HUES6 (cell line): ENCODE measurements at regions not wholly inside any gene's neighbourhood (a gene's known extent, or its start where the extent isn't known, plus 50 kb on each side); places are given as distances from the start of the nearest gene placed in this dataset.

Source experiments
- H3K27ac ChIP-seq: 2 replicates; pipeline ENCODE4 v1.7.0; 2013; ENCODE audit warnings: low read depth, mild to moderate bottlenecking, low read length, inconsistent platforms
- H3K27me3 ChIP-seq: 2 replicates; pipeline ENCODE4 v1.6.1; 2013; ENCODE audit warnings: low read length; ENCODE audit not compliant: control insufficient read depth, insufficient read depth
- H3K36me3 ChIP-seq: 2 replicates; pipeline ENCODE4 v1.6.1; 2013; ENCODE audit warnings: low read length; ENCODE audit not compliant: control insufficient read depth, insufficient read depth
- H3K4me1 ChIP-seq: 2 replicates; pipeline ENCODE4 v1.6.1; 2013; ENCODE audit warnings: low read length; ENCODE audit not compliant: control insufficient read depth, insufficient read depth
- H3K4me3 ChIP-seq: 2 replicates; pipeline ENCODE4 v1.5.1; 2013; ENCODE audit warnings: low read depth, low read length
- H3K9ac ChIP-seq: one replicate; pipeline ENCODE4 v1.6.1; 2013; ENCODE audit warnings: mild to moderate bottlenecking, low read length
- H3K9me3 ChIP-seq: 2 replicates; pipeline ENCODE4 v1.6.1; 2013; ENCODE audit warnings: low read depth, low read length; ENCODE audit not compliant: control insufficient read depth, insufficient read depth

DNA sequence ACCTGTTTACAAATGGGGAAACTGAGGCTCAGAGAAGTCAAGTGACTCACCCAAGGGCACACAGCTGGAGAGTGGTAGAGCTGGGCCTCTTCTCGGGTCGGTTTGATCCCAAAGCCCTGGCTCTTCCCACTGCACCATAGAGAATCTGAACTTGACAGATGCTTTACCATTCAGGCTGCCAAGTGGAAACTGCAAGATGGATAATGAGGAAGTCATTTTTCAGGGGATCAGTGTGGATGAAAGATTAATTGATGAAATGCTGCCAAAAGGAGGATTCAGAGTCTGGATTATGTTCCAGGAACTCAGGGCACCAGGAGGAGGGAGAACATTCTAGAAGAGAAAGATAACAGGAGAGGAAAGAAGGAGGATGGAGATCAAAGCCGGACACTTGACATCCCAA, 185.9 kb upstream of the ZBED5 start:
- Histone ChIP-seq H3K9me3 (no peaks in the 10 kb centered on the region), H3K27ac (no peak overlapping the region), H3K4me1 (no peaks in the 10 kb centered on the region; the same call in 1 of the 2 replicates), H3K36me3 (no peaks in the 10 kb centered on the region), H3K4me3 (no peak overlapping the region), H3K27me3 (no peaks in the 10 kb centered on the region), H3K9ac (no peak overlapping the region)

- Histone ChIP-seq H3K4me1 (no peaks in the 10 kb centered on the region; the same call in 1 of the 2 replicates), H3K27ac (no peak overlapping the region), H3K4me3 (no peak overlapping the region), H3K36me3 (no peaks in the 10 kb centered on the region), H3K9ac (no peak overlapping the region), H3K9me3 (no peaks in the 10 kb centered on the region), H3K27me3 (no peaks in the 10 kb centered on the region)
These were observed 181.5 kb upstream of the ZBED5 start for GRCh38 chr11:11039208-11039965.

GRCh38 chr11:11038782-11039181, 180.9 kb upstream of the ZBED5 start:
- Histone ChIP-seq H3K27ac (no peak overlapping the region), H3K9ac (no peak overlapping the region), H3K9me3 (no peaks in the 10 kb centered on the region), H3K27me3 (no peaks in the 10 kb centered on the region), H3K4me3 (no peak overlapping the region), H3K4me1 (no peaks in the 10 kb centered on the region; the same call in 1 of the 2 replicates), H3K36me3 (no peaks in the 10 kb centered on the region)

GRCh38 chr11:11038352-11038751, 180.5 kb upstream of the ZBED5 start:
- H3K27ac ChIP-seq, result no peak overlapping the region
- no peak overlapping the region for H3K9ac ChIP-seq
- H3K36me3 ChIP-seq, result no peaks in the 10 kb centered on the region
- H3K4me1 ChIP-seq, result no peaks in the 10 kb centered on the region; the same call in 1 of the 2 replicates
- H3K9me3 ChIP-seq, result no peaks in the 10 kb centered on the region
- H3K27me3 ChIP-seq, result no peaks in the 10 kb centered on the region
- no peak overlapping the region for H3K4me3 ChIP-seq

GRCh38 chr11:11036848-11037732, 179.2 kb upstream of the ZBED5 start:
- Histone ChIP-seq H3K36me3 (no peaks in the 10 kb centered on the region), H3K27ac (no peak overlapping the region), H3K9ac (no peak overlapping the region), H3K4me1 (no peaks in the 10 kb centered on the region; the same call in 1 of the 2 replicates), H3K9me3 (no peaks in the 10 kb centered on the region), H3K4me3 (no peak overlapping the region), H3K27me3 (no peaks in the 10 kb centered on the region)

GRCh38 chr11:11036185-11036847, 178.5 kb upstream of the ZBED5 start:
- Histone ChIP-seq H3K9ac (no peak overlapping the region), H3K4me3 (no peak overlapping the region), H3K27ac (no peak overlapping the region), H3K36me3 (no peaks in the 10 kb centered on the region), H3K27me3 (no peaks in the 10 kb centered on the region), H3K9me3 (no peaks in the 10 kb centered on the region), H3K4me1 (no peaks in the 10 kb centered on the region; the same call in 1 of the 2 replicates)

- Histone ChIP-seq H3K27me3 (no peaks in the 10 kb centered on the region), H3K4me1 (no peaks in the 10 kb centered on the region; the same call in 1 of the 2 replicates), H3K4me3 (no peak overlapping the region), H3K9ac (no peak overlapping the region), H3K9me3 (no peaks in the 10 kb centered on the region), H3K27ac (no peak overlapping the region), H3K36me3 (no peaks in the 10 kb centered on the region)
These were observed 177.5 kb upstream of the ZBED5 start for GRCh38 chr11:11035331-11035730.

- no peaks in the 10 kb centered on the region for H3K27me3 ChIP-seq
These were observed 176.6 kb upstream of the ZBED5 start for GRCh38 chr11:11034476-11034875.

DNA sequence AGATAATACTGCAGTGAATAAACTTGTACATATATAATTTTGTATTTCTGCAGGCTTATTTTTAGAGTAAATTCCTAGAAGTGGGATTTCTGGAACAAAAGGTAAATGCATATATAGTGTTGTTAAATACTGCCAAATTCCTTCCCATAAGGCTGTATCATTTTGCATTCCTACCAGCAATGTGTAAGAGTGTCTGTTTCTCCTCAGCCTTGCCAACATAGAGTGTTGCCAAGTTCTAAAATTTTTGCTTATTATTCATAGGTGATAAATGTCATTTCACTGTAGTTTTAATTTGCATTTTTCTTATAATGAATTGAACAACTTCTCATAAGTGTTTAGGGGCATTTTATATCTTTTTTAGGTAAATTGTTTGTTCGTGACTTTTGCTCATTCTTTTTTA, 174.2 kb upstream of the ZBED5 start:
- no peak overlapping the region for H3K27ac ChIP-seq
- H3K4me1 ChIP-seq, result no peaks in the 10 kb centered on the region; the same call in 1 of the 2 replicates

More at GRCh38 chr11:11034476-11034875, 176.6 kb upstream of the ZBED5 start:
- H3K9ac ChIP-seq, result no peak overlapping the region
- H3K4me3 ChIP-seq, result no peak overlapping the region
- no peaks in the 10 kb centered on the region for H3K9me3 ChIP-seq
- no peaks in the 10 kb centered on the region for H3K36me3 ChIP-seq
- H3K27ac ChIP-seq, result no peak overlapping the region
- no peaks in the 10 kb centered on the region; the same call in 1 of the 2 replicates for H3K4me1 ChIP-seq

GRCh38 chr11:11029027-11029426, 171.2 kb upstream of the ZBED5 start:
- no peaks in the 10 kb centered on the region for H3K36me3 ChIP-seq
- H3K27ac ChIP-seq, result no peak overlapping the region

More for the DNA sequence above, 174.2 kb upstream of the ZBED5 start:
- H3K4me3 ChIP-seq, result no peak overlapping the region
- H3K9me3 ChIP-seq, result no peaks in the 10 kb centered on the region
- no peaks in the 10 kb centered on the region for H3K27me3 ChIP-seq
- H3K9ac ChIP-seq, result no peak overlapping the region
- no peaks in the 10 kb centered on the region for H3K36me3 ChIP-seq

More at GRCh38 chr11:11029027-11029426, 171.2 kb upstream of the ZBED5 start:
- Histone ChIP-seq H3K4me1 (no peaks in the 10 kb centered on the region), H3K9ac (no peak overlapping the region), H3K9me3 (no peaks in the 10 kb centered on the region), H3K4me3 (no peak overlapping the region), H3K27me3 (no peaks in the 10 kb centered on the region)
